VCaP (cell line): ENCODE measurements at regions not wholly inside any gene's neighbourhood (a gene's known extent, or its start where the extent isn't known, plus 50 kb on each side); places are given as distances from the start of the nearest gene placed in this dataset.

Experiments used
- H3K27ac ChIP-seq: fragments of 450-650 bp; 2 replicates; pipeline ENCODE4 v1.5.1; 2017
- CTCF ChIP-seq: fragments of 450-650 bp; conservative IDR thresholded peaks from 2 replicates; pipeline ENCODE4 v1.5.1; 2017; ENCODE audit warnings: mild to moderate bottlenecking, moderate library complexity

- TF ChIP-seq CTCF = no peak
- H3K27ac ChIP-seq = no peak overlapping the region
Observed at GRCh38 chr3:107035176-107035575, 342.1 kb upstream of the CCDC54 start.

- peak overlapping the region; percentile 22; the same call in 1 of the 2 replicates for H3K27ac ChIP-seq
- no peak for TF ChIP-seq CTCF
Observed at GRCh38 chr3:107044677-107045076, 332.6 kb upstream of the CCDC54 start.

- TF ChIP-seq CTCF = no peak
- H3K27ac ChIP-seq = no peak overlapping the region
Observed at GRCh38 chr3:107045791-107046190, 331.4 kb upstream of the CCDC54 start.

GRCh38 chr3:107055181-107055942 lies 321.9 kb upstream of the CCDC54 start:
- TF ChIP-seq CTCF = no peak
- H3K27ac ChIP-seq = no peak overlapping the region

GRCh38 chr3:107061466-107061865 lies 315.8 kb upstream of the CCDC54 start:
- no peak overlapping the region for H3K27ac ChIP-seq
- no peak for TF ChIP-seq CTCF

GRCh38 chr3:107062310-107062709 lies 314.9 kb upstream of the CCDC54 start:
- no peak overlapping the region for H3K27ac ChIP-seq
- TF ChIP-seq CTCF = no peak

GRCh38 chr3:107062787-107063186 lies 314.5 kb upstream of the CCDC54 start:
- H3K27ac ChIP-seq = no peak overlapping the region
- no peak for TF ChIP-seq CTCF
